ENCODE measurements at regions not wholly inside any gene's neighbourhood (a gene's known extent, or its start where the extent isn't known, plus 50 kb on each side); places are given as distances from the start of the nearest gene placed in this dataset.
"Not testable (repeated sequence)": the region's sequence is repeated elsewhere in the genome, so short reads cannot be mapped to it uniquely, and the experiment has no call there.

- 51 to 57% (median 52%) methylated on average over 4 of the region's 4 CpGs for WGBS, 3 donors
- Histone ChIP-seq H3K4me3 (no peak overlapping the region), H3K36me3 (ENCODE audit: insufficient read depth in 1 of 2, low read depth in 1 of 2) (no peaks in the 10 kb centered on the region), H3K9me3 (no peaks in the 10 kb centered on the region), H3K4me1 (no peaks in the 10 kb centered on the region), H3K27ac (no peak overlapping the region), H3K27me3 (ENCODE audit: insufficient read depth in 3 of 3, low read length in 2 of 3) (no peaks in the 10 kb centered on the region)
- no peak for TF ChIP-seq CTCF (IDR thresholded peaks at IDR 0.05)
- intact Hi-C loops (cut with DNase I) = no loop called here
- ATAC-seq = no peak
- no peak for DNase-seq
These were observed 232.2 kb upstream of the ETAA1 start for GRCh38 chr2:67164771-67165522.

GRCh38 chr2:67165523-67165990 lies 231.6 kb upstream of the ETAA1 start:
- ATAC-seq (no peak), DNase-seq (no peak)
- H3K4me3 ChIP-seq = no peak overlapping the region
- no peaks in the 10 kb centered on the region for H3K9me3 ChIP-seq
- intact Hi-C loops (cut with DNase I) = no loop called here
- H3K36me3 ChIP-seq (ENCODE audit: insufficient read depth in 1 of 2, low read depth in 1 of 2) = no peaks in the 10 kb centered on the region
- no peak for TF ChIP-seq CTCF (IDR thresholded peaks at IDR 0.05)
- H3K27ac ChIP-seq = no peak overlapping the region
- no peaks in the 10 kb centered on the region for H3K4me1 ChIP-seq
- H3K27me3 ChIP-seq (ENCODE audit: insufficient read depth in 3 of 3, low read length in 2 of 3) = no peaks in the 10 kb centered on the region

- DNase-seq; H3K27ac ChIP-seq; H3K4me1 ChIP-seq; H3K36me3 ChIP-seq (ENCODE audit: insufficient read depth in 1 of 2, low read depth in 1 of 2); H3K4me3 ChIP-seq; intact Hi-C loops (cut with DNase I); H3K9me3 ChIP-seq; H3K27me3 ChIP-seq (ENCODE audit: insufficient read depth in 3 of 3, low read length in 2 of 3); ATAC-seq: not testable (repeated sequence)
- WGBS, 3 donors = 68 to 88% (median 88%) methylated on average over 2 of the region's 2 CpGs
These were observed 230.6 kb upstream of the ETAA1 start for GRCh38 chr2:67166511-67166910.

GRCh38 chr2:67169417-67170140 lies 227.6 kb upstream of the ETAA1 start:
- no peak for TF ChIP-seq CTCF (IDR thresholded peaks at IDR 0.05)
- Histone ChIP-seq H3K9me3 (no peaks in the 10 kb centered on the region), H3K27ac (no peak overlapping the region), H3K27me3 (ENCODE audit: insufficient read depth in 3 of 3, low read length in 2 of 3) (no peaks in the 10 kb centered on the region), H3K4me3 (no peak overlapping the region), H3K36me3 (ENCODE audit: insufficient read depth in 1 of 2, low read depth in 1 of 2) (no peaks in the 10 kb centered on the region), H3K4me1 (no peaks in the 10 kb centered on the region)
- intact Hi-C loops (cut with DNase I) = no loop called here
- no peak for DNase-seq
- no peak for ATAC-seq
- 74 to 77% (median 76%) methylated on average over 6 of the region's 6 CpGs for WGBS, 3 donors

- ATAC-seq = no peak
- no peak overlapping the region for H3K27ac ChIP-seq
- intact Hi-C loops (cut with DNase I) = no loop called here
- H3K9me3 ChIP-seq = no peaks in the 10 kb centered on the region
- H3K27me3 ChIP-seq (ENCODE audit: insufficient read depth in 3 of 3, low read length in 2 of 3) = peaks cover 0 to 2% (median 0%) of the 10 kb centered on the region in 3 donors
- WGBS, 3 donors = 89 to 94% (median 91%) methylated on average over 3 of the region's 3 CpGs
- DNase-seq = no peak
- TF ChIP-seq CTCF (IDR thresholded peaks at IDR 0.05) = no peak
- no peaks in the 10 kb centered on the region for H3K4me1 ChIP-seq
- H3K36me3 ChIP-seq (ENCODE audit: insufficient read depth in 1 of 2, low read depth in 1 of 2) = no peaks in the 10 kb centered on the region
- no peak overlapping the region for H3K4me3 ChIP-seq
These were observed 217.6 kb upstream of the ETAA1 start for GRCh38 chr2:67179526-67179925.

All from psoas muscle (tissue), 7 donors.